ENCODE measurements at regions not wholly inside any gene's neighbourhood (a gene's known extent, or its start where the extent isn't known, plus 50 kb on each side); places are given as distances from the start of the nearest gene placed in this dataset.

- H3K4me3 ChIP-seq (replicated peaks; ENCODE audit: low read depth, low read length), result no peak overlapping the region
- TF ChIP-seq, protein P1, sequence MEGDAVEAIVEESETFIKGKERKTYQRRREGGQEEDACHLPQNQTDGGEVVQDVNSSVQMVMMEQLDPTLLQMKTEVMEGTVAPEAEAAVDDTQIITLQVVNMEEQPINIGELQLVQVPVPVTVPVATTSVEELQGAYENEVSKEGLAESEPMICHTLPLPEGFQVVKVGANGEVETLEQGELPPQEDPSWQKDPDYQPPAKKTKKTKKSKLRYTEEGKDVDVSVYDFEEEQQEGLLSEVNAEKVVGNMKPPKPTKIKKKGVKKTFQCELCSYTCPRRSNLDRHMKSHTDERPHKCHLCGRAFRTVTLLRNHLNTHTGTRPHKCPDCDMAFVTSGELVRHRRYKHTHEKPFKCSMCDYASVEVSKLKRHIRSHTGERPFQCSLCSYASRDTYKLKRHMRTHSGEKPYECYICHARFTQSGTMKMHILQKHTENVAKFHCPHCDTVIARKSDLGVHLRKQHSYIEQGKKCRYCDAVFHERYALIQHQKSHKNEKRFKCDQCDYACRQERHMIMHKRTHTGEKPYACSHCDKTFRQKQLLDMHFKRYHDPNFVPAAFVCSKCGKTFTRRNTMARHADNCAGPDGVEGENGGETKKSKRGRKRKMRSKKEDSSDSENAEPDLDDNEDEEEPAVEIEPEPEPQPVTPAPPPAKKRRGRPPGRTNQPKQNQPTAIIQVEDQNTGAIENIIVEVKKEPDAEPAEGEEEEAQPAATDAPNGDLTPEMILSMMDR (IDR thresholded peaks at IDR 0.05; ENCODE audit: low read depth, low read length, missing control alignments), result no peak
Measured at GRCh38 chr21:35335951-35336446, 286.9 kb upstream of the RUNX1 start.

DNA sequence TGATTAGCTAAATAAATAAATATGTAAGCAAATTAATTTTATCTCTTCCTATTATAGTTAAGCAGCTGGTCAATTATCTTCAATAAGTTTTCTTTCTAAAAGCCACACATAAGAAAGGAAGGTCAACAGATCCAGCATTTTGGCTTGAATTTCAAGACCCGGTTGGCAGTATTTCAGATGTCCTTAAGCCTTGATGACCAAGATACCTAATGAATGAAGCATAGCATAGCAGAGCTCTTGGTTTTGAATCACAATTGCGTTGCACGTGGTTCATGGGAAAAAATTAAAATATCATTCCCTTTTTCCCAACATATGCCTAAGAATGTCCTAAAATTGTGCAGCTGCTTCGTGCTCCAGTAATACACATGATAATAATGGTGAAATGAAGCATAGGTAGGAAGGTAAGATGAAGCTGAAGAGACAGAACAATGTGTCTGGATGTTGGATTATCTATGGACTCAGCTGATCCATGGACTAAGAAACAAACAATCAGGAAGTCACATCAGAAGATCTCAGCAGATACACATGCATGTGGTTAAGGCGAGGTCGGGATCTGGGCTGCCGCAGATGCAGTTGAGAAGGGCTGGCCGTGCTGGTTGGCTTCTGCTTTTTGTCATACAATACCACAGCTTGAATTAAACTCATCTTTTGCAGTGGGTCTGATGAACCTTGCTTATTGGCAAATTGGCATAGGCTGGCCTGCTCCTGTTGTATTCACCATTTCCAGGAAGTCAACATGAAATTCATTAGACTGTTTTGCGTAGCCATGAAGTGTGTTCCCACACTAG, 284.9 kb upstream of the RUNX1 start:
- no peak for DNase-seq (ENCODE audit: extremely low read depth, low read depth)
- H3K4me3 ChIP-seq (replicated peaks; ENCODE audit: low read depth, low read length), result no peak overlapping the region
- TF ChIP-seq, protein P1 (IDR thresholded peaks at IDR 0.05; ENCODE audit: low read depth, low read length, missing control alignments), result no peak

More at GRCh38 chr21:35335951-35336446, 286.9 kb upstream of the RUNX1 start:
- no peak for DNase-seq (ENCODE audit: extremely low read depth, low read depth)

DNA sequence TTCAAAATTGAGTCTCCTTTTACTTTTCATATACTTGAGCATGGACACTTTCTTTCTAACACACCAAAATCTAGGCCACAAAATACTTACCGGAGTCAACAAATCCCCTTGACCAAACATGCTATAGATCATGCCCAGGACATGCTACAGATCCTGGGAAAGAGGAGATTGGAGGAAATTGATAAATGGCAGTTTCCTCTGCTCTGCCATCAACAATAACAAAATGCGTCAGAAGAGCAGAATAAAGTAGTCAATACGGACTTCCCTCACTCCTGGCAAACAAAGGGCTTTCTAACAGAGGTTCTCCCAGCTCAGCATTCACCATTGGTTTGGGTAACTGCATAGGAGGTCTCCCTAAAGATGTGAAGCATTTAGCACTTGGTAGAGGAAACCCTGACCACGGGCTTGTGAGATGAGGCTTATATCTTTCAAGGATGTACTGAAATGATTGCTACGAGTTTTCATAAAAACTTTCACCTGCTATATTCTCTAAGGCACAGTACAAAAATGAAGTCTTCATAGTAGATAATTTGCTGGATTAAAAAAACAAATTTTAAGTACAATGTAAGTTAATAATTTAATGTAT, 283.8 kb upstream of the RUNX1 start:
- DNase-seq (ENCODE audit: extremely low read depth, low read depth), result no peak
- TF ChIP-seq, protein P1 (IDR thresholded peaks at IDR 0.05; ENCODE audit: low read depth, low read length, missing control alignments), result no peak
- no peak overlapping the region for H3K4me3 ChIP-seq (replicated peaks; ENCODE audit: low read depth, low read length)

- no peak for DNase-seq (ENCODE audit: extremely low read depth, low read depth)
- TF ChIP-seq, protein P1 (IDR thresholded peaks at IDR 0.05; ENCODE audit: low read depth, low read length, missing control alignments), result no peak
Measured at GRCh38 chr21:35329940-35330660, 281.0 kb upstream of the RUNX1 start.

GRCh38 chr21:35328856-35329455, 279.9 kb upstream of the RUNX1 start:
- no peak for DNase-seq (ENCODE audit: extremely low read depth, low read depth)
- TF ChIP-seq, protein P1 (IDR thresholded peaks at IDR 0.05; ENCODE audit: low read depth, low read length, missing control alignments), result no peak
- H3K4me3 ChIP-seq (replicated peaks; ENCODE audit: low read depth, low read length), result no peak overlapping the region

More at GRCh38 chr21:35329940-35330660, 281.0 kb upstream of the RUNX1 start:
- no peak overlapping the region for H3K4me3 ChIP-seq (replicated peaks; ENCODE audit: low read depth, low read length)

DNA sequence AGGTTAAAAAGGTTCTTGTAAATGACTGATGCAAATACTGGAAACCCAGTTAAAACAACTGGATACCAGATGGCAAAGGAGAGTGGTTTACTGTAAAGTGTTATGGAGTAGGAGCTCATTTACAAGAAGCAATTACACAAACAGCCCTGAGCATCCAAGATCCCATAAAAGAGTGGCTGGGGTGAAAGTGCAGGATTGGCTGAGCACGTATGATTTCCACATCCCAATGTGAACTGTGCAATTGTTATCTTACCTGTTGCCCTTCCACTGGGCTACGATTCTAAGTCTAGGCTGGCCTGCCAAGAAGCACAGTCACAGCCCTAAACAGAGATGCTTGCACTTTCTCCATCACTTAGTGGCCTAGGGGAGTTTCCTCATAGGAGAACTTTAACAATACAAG, 277.6 kb upstream of the RUNX1 start:
- TF ChIP-seq, protein P1 (IDR thresholded peaks at IDR 0.05; ENCODE audit: low read depth, low read length, missing control alignments), result no peak
- peak; percentile 32 for DNase-seq (ENCODE audit: extremely low read depth, low read depth)
- H3K4me3 ChIP-seq (replicated peaks; ENCODE audit: low read depth, low read length), result no peak overlapping the region

Data from HFF-Myc (cell line).